ELR (cell line): ENCODE measurements at regions not wholly inside any gene's neighbourhood (a gene's known extent, or its start where the extent isn't known, plus 50 kb on each side); places are given as distances from the start of the nearest gene placed in this dataset.

Experiments used
- DNase-seq: peaks from one replicate; pipeline ENCODE4 v3.0.0-alpha.2; 2015; ENCODE audit warnings: low read depth

DNA sequence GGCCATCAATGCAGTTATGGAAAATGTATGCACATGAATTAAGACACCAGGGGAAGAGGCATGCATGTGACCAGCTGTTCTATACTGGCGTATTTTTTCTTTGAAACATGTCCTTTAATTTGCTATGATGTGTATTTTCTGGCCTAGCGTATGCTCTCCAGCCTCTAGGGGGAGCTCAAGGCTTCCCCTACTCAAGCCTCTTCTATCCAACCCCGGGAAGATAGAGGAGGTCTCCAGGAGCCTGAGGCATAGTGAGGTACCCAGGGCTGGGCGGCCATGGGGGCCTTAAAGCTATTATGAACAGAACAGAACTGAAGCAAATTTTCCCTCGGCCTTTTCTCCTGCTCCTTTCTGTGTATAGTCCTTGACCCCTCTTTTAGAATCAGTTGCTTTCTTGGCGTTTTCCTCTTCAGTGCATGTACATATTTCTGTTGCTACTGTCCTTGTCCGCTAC lies 528.9 kb downstream of the MAFB start:
- peak; percentile 43 for DNase-seq

DNA sequence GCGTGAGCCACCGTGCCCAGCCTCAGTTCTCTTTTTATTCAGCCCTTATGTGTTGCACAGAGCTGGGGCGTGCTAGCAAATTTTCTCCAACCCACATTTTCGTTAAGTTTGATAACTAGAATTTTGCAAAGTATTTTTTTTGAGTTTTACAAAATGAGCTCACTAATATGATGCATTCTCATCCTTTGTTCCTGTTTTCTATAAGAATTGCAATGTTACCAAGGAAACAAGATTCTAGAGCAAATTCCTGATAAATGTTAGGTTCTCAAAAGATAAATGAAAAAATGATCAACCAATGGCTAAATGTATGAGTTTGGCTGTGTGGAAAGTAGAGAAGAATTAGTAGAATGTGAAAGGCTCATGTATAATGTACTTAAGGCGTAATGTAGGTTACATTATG lies 529.8 kb downstream of the MAFB start:
- DNase-seq, result no peak

DNA sequence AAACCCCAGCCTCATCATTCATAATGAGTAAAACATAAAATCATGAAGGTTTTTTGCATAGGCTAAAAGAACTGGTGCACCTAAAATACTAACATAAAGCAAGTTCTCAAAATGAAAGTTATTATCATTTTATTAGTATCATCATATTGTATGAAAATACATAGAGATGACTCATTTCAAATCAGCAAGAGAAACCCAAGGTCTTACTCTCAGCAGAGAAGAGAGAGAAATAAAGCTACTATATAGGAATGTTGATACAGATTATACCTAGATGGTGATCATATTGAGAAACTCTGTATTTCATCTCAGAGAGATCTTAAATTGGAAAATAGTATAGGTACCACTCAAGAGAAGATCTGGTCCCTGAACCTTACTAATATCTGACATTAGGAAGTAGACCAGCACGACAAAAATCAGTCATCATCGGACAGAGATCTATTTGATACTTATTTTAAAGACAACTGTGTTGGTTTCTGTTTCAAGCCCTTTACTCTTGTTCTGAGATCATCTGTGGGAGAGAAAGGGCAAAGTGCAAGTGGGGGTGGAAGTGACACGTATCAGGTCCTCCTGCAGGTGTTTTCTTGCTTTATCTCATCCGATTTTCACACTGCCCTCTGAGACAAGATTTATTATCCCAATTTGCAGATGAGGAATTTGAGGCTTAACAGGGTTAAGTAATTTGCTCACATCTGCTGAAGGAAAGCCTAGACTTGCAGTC lies 532.3 kb downstream of the MAFB start:
- no peak for DNase-seq

DNA sequence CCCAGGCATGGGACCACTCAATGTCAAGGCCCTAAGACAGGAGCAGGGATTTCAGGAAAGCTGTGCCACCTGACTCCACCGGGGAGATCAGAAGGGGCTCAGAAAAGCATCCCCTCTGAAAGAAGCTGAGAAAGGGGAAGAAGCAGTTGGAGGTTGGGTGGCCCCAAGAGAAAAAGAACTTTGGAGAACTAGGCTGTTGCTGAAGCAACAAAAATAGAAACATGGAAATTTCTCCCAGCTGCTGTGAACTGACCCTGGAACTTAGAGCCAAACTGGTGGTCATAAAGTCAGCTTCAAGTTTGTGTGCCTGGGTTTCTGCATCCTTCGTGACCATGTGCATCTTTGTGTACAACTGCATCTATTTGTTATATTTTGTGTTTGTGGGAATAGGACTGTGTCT lies 534.5 kb downstream of the MAFB start:
- no peak for DNase-seq

DNA sequence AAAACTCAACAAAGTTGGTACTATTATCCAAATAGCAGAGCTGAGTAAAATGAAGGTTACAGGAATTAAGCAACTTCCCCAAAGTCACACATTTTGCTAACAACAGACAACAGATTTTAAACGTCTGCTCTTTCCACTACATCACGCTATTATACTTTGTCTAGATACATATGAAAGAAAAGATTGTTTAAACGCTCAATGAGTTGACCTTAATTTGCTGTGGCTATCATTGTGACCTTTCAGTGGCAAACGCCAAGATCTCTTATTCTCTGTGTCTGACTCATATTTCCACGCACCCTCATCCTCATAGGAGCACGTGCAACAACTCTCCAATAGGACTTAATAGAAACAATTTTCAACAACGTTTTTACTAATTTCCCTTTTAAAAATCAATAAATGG lies 540.1 kb downstream of the MAFB start:
- no peak for DNase-seq

DNA sequence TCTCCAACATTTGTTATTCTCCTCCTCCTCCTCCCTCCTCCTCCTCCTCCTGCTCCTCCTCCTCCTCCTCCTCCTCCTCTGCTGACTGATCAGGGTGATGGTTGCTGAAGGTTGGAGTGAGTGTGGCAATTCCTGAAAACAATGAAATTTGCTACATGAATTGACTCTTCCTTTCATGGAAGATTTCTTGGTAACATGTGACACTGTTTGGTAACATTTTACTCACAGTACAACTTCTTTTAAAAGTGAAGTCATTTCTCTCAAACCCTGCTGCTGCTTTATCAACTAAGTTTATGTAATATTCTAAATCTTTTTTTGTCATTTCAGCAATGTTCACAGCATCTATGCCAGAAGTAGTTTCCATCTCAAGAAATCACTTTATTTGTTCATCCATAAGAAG lies 543.0 kb downstream of the MAFB start:
- no peak for DNase-seq

DNA sequence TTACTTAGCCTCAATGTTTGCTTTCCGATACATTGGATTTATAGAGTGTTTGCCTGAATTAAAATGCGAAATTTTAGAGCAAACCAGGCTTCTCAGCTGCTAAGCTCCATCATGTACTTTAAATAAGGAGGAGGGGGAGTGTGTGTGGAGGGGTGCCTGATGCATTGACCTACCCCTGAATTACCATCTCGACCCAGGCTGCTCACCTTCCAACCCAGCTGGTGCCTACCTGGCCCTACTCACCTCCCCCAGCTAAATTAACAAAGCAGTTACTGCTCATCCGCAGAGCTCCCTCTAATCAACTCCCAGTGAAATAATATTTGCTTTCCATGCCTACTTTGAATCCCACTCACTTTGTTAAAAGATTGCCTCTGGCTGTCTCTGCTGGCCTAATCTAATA lies 544.5 kb downstream of the MAFB start:
- no peak for DNase-seq

DNA sequence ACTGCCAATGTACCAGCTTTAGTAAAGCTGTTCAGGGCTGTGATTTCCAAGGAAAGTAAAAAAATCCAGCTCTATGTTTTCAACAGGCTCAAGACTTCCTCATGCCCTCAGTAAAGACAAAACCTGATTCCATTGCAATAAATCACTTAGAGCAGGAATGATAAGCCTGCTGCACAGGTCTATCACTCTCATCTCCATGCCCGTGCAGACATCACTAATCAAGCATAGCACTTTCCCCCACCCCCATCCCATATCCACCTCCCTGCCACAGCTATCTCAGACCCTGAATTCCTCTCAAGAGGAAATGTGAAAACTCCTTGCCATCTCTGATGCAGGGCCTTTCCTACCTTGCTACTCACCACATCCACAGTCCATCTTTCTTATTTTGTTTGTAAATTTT lies 554.9 kb downstream of the MAFB start:
- no peak for DNase-seq

DNA sequence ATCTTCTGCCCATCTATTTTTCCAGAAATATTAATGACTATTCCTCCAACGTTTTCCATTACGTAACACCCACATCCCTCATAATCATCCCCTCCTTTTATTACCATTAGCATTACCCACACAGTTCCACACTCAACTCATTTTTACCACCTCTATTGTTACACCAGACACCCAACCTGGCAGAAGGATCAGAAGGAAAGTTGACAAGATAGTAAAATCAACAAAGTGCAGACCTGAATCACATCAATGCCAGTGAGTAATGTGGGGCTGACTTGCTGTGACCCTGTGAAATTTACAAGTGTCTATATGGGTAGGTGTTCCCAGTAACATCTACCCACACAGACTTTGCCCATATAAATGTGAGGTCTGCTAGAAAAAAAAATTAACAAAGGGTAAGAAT lies 568.2 kb downstream of the MAFB start:
- DNase-seq, result no peak

DNA sequence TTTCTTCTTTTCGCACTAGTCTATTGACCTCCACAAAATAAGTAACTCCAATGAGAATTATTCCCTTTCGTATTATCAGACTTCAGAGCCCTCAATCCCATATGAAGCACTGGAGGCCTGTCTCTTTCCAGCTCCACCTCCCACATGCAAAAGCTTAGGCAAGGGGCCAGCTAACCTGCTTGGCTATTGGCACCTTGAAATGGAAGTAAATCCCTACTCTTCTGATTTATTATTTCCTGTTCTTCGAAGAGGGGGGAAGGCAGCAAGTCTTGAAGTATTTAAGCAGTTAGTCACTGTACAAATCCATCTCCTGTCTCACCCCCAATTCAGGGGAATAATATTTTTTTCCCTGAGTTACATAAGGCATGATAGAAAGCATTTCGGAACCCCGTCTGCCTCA lies 577.8 kb downstream of the MAFB start:
- DNase-seq, result no peak

DNA sequence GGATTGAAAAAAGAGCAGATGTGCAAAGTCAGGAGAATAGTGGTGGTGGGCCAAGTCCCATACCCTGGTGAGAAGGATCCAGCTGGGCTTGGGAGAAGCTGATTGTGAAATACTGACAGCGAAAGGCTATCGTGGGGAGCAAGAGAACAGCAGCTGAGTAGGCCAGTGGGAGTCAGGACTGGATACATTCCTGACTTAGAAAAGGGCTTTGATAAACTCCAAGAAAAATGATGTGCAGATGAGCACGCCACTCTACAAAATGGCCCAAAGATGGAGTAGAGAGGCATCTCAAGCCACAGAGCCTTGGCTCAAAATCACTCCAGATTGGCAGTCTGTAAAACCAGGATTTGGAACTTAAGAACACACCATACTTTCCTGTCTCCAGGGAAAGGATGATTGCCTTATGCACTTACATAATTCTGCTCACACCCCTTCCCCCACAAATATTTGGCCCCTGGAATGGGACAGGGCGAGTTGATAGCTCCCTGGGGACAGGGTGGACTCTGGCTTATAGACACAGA lies 578.7 kb downstream of the MAFB start:
- no peak for DNase-seq

DNA sequence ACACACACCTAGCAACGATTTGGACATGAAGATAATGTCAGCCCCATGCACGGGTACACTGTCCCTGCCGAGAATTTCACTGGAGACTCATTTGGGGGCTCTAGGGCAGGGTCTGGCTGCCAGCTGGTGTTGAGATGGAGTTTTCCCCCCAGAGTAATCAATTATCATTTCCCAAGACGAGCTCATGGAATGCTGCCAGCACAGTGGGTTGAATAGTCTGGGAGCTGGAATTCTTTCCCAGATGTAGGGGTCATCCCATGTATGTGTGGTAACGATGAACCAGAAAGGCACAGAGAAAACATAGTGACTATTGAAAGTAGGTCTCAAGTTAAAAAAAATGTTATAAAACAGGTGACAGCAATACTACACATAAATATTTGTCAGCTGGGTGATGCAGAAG lies 579.9 kb downstream of the MAFB start:
- no peak for DNase-seq

DNA sequence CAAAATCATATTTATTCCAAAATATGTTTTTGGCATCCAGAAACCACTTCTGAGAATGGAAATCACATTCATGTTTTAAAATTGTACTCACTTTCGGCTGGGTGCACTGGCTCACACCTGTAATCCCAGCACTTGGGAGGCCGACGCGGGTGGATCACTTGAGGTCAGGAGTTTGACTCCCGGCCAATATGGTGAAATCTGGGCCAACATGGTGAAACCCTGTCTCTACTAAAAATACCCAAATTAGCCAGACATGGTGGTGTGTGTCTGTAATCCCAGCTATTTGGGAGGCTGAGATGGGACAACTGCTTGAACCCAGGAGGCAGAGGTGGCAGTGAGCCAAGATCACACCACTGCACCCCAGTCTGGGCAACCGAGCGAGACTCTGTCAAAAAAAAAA lies 580.7 kb downstream of the MAFB start:
- no peak for DNase-seq

DNA sequence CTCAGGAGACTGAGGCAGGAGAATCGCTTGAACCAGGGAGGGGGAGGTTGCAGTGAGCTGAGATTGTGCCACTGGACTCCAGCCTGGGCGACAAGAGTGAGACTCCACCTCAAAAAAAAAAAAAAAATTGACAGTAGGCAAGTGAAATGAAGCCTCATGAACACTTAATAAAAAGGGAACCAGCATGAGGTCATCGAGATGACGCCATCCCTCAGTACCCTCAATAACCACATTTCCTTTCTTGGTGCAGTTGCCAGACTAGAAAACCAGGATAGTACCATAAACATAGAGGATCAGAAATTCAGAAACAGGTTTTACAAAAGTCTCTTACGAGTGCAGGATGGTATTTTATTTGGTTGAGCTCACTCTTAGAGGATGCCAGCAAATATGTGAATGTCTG lies 584.1 kb downstream of the MAFB start:
- DNase-seq, result no peak

DNA sequence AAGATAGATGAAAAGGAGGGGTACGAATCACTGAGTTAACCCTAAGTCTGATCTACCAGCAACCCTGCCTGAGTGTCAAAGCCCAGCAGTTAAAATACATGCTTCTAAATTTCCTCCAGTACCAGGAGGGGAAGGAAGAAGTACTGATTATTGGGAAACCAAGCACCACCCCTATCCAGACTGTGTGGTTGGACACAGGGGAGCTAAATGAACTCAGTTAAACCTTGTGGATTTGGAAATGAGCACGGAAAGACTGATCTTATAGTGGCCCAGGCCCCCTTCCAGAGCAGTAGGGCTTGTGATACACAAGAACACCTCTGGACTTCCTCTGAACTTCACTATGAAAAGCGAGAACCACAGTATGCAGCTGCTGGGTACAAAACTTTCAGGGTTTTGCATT lies 585.6 kb downstream of the MAFB start:
- DNase-seq, result no peak

DNA sequence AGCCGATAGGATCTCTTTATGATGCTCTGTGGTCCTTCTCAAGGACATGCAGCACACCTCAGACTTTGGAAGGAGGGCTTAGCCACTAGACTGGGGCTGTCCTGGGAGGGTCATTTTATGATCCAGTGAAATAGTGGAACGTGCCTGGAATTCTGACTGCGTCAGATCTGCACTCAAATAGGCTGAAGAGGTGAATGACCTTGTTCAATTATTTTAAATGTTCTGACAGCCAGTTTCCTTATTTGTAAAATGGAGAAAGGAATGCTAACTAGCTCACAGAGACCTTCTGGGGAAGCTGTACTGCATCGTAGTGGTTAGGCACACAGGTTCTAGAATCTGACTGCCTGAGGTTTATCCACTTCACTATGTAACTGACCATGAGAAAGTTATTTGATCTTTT lies 587.5 kb downstream of the MAFB start:
- DNase-seq, result no peak

DNA sequence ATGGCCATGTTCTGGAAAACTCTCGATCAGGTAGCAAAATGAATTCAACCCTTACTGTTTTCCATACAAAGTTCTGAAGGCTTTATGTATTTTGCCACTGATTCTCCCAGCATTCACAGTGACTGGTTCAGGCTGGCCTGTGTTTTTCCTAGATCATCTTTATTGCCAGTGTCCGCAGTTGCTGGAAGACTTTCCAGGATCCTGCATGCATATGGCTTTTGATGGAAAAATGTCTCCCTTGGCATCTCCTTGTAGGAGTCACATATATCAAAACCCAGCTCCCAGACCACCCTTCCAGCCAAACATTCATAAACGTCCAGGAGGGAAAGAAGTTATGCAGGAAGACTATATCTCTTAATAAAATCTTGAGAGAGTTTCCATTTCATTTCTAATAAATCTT lies 588.8 kb downstream of the MAFB start:
- DNase-seq, result no peak

DNA sequence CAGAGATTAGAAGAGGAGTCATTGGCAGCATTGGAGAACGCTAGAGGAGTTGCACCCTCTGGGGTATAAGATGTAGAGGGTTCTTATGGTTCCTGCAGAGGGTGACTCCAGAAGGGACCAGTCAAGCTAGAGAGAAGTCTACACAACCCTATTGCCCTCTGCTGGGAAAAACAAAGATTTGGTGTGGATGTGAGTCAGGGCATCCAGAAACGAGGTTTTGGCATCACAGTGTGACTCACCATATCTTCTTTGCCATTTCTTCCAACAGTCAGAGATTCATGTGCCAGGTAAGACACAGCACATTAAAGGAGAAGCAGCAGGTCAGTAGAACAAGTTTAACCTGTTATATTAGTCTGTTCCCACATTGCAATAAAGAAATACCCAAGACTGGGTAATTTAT lies 598.8 kb downstream of the MAFB start:
- peak; percentile 6 for DNase-seq

DNA sequence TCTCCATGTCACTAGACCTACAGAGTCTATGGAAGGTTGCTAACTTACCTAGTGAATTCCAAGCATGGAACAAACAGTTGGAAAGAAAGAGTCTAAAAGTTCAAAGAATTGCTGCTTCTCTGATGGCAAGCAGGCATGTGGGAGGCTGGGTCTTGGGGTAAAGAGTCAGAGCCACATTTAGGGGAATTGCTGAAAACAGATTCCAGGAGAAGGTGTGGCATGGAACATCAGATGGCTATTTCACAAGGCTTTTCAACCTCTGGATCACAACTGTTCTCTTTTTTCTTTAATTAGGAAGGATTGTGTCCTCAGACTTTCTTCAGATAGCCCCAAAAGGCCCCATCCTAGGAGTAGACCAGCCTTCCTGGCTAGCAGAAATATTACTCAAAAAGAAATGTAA lies 601.5 kb downstream of the MAFB start:
- no peak for DNase-seq

DNA sequence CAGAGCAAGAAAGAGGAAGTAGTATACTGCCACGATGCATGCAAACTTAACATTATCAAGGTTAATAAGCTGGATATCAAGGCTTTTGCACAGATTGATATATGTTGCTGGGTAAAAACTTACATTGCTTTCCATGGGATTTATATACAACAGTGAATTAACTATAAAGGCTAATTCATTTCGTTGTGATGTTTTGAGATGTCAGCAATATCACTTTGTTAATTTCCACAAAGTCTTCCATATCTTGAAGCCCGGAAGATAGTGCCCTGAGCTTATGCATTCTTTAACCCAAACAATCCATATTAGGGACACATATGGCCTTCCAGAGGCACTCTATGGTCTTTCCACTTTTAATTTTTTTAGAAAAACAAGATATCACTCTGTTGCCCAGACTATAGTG lies 603.5 kb downstream of the MAFB start:
- DNase-seq, result no peak

DNA sequence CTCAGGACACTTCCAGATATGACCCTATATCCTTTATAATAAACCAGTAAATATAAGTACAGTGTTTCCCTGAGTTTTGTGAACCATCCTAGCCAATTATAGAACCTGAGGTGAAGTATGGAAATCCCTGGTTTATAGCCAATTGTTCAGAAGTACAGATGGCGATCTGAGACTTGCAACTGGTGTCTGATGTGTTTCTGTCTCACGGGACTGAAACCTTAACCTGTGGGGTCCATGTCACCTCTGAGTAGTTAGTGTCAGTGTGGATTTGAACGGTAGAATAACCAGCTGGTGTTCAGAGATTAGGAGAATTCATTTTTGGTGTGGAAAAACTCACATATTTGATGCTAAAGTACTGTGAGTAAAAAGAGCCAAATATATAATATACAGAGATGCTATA lies 606.6 kb downstream of the MAFB start:
- no peak for DNase-seq

DNA sequence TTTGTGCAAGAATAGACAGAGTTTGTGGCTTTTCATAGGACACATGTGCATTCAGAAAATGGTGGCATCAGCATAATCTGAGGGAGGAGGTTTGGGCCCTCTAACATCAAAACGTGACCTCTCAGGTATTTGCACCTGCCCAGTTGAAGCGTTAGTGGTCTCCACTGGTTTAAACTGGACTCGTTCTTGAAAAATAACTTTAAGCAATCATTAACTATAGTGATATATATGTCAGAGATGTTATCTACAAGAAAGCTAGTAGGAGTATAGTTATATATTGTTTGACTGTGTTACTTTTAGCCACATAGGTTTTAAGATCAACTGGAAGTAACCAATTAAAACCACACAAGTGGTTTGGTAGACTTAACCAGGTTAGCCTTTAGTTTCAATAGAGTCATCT lies 607.4 kb downstream of the MAFB start:
- DNase-seq, result no peak

DNA sequence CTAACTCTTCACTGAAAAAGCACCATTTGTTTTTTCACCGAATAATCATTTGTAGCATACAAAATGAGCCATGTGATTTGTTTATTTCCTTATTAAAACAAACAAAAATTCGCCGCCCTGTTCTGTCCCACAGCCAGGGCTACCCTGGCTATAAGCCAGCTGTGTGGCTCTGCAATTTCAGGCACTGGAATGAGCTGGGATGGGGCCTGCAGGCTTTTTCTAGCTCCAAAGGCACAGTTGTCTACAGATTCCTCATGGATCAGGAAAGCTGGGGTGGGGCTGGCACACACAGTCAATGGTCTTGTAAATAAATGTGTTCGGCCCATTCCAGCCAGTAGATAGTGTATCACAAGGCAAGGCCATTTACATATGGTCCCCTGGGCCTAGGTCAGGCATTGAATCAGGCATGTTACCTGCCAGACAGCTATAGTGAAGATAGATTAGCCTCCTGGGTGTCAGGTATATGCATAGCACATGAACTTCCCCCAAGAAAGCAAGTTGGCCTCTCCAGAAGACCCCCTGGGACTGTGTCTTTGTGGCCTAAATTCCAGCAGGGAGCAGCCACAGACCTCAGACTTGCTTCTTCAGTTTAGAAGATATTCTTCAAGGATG lies 608.9 kb downstream of the MAFB start:
- no peak for DNase-seq

DNA sequence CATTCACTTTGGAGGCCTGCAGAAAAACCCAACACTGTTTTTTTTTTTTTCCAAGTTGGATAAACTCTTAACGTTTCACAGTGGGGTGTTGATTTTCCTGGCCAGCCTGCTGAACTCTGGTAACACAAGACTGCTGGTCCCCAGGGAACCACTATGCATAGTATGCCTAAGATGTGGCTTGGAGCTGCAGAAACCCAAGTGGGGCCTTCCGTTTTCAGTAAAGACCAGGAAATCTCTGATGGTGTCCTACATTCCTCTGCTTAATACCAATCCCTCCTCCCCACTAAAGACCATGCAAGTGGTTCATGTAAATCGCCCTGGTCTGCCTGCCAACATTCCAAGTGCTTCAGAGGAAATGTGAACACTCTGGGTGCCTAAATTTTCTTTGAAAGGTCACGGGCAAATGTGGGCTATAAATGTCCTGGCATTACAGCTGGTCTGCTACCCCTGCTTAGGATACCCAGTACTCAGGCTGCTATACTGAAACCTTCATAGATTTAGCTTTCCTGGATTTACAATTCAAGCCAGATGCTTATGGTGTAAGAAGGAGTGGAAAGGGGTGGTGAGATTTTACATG lies 615.4 kb downstream of the MAFB start:
- no peak for DNase-seq
